ENCODE measurements at regions not wholly inside any gene's neighbourhood (a gene's known extent, or its start where the extent isn't known, plus 50 kb on each side); places are given as distances from the start of the nearest gene placed in this dataset.
A peak's percentile ranks its signal among the peaks of the same experiment; 100 is the strongest.

DNA sequence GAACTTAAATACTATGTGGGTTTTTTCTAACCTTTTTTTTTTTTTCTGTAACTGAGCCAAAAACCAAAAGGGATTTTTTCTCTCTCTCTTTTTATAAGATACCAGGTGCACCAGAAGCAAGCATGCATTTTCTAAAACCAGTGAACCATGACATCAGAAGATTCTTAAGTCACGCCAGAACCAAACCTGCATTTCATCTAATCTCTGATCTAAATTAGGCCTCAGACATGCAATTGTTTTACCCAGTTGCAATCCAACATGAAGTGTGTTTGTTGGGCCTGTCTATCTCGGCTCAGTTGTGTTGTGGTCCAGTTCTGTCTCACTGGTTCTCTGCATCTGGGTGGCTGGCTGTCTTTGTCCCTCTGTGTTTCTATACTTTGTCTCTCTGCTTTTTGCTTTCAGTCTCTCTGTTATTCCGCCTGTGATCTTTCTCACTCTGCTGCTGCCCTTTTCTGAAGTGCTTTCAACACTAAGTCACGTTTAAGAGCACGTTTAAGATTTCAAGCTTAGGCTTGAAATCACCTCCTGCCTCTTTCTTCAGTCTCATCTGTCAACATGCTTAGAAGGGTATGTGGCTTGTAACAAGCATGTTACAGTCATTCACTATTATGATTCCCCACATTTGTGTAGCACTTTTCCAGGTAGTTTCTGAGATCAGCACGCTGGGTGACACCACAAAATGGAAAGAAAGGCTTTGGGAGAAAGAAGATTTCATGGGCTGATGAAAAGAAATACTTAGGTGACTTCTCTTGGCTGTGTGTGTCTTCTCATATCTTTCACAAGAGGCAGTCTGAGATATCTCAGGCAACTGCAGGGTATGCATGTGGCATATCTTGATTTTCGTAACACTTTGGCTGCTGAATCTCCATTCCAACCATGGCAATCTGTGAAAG is 488.9 kb downstream of the SHISA9 start:
- H3K9ac ChIP-seq (ENCODE audit: low read length): peak overlapping the region; percentile 86
- H3K4me1 ChIP-seq (ENCODE audit: insufficient read depth, low read length, severe bottlenecking): peaks cover 75% of the 10 kb centered on the region
- H3K4me2 ChIP-seq (ENCODE audit: low read length): peak overlapping the region; percentile 69

DNA sequence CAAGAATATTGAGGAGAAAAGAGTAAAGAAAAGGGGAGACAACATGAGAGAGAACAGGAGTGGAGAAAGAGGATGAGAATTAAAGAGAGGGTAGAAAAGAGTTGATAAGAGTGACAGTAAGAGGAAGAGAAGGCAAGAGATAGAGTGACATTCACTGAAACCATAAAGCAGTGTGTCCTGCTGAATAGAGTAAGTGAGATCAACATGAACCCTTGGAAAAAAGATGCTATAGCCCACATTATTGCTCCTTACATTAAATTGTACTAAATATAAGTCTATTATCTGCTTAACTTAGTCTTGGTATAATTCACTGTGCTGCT is 489.5 kb downstream of the SHISA9 start:
- Histone ChIP-seq H3K4me1 (ENCODE audit: insufficient read depth, low read length, severe bottlenecking) (peaks cover 81% of the 10 kb centered on the region), H3F3A (ENCODE audit: insufficient read depth, low read length) (peaks cover 18% of the 10 kb centered on the region), H4K20me1 (ENCODE audit: insufficient read depth, low read length) (no peaks in the 10 kb centered on the region), H2AFZ (ENCODE audit: low read length) (no peak overlapping the region), H3K4me2 (ENCODE audit: low read length) (peak overlapping the region; percentile 64), H3K9ac (ENCODE audit: low read length) (peak overlapping the region; percentile 86), H3K27ac (ENCODE audit: low read depth, low read length, poor library complexity, severe bottlenecking) (peak overlapping the region; percentile 100), H3K79me2 (ENCODE audit: insufficient read depth, low read length) (no peaks in the 10 kb centered on the region), H3K9me3 (ENCODE audit: low read length) (peaks cover 15% of the 10 kb centered on the region), H3K4me3 (ENCODE audit: low read depth, low read length, poor library complexity, severe bottlenecking) (peak overlapping the region; percentile 38), H3K27me3 (ENCODE audit: insufficient read depth, low read length) (no peaks in the 10 kb centered on the region), H3K9me2 (ENCODE audit: low read depth, low read length) (no peaks in the 10 kb centered on the region), H3K36me3 (ENCODE audit: insufficient read depth, low read length) (no peaks in the 10 kb centered on the region; the same call in 1 of the 2 replicates)
- TF ChIP-seq, protein P1, sequence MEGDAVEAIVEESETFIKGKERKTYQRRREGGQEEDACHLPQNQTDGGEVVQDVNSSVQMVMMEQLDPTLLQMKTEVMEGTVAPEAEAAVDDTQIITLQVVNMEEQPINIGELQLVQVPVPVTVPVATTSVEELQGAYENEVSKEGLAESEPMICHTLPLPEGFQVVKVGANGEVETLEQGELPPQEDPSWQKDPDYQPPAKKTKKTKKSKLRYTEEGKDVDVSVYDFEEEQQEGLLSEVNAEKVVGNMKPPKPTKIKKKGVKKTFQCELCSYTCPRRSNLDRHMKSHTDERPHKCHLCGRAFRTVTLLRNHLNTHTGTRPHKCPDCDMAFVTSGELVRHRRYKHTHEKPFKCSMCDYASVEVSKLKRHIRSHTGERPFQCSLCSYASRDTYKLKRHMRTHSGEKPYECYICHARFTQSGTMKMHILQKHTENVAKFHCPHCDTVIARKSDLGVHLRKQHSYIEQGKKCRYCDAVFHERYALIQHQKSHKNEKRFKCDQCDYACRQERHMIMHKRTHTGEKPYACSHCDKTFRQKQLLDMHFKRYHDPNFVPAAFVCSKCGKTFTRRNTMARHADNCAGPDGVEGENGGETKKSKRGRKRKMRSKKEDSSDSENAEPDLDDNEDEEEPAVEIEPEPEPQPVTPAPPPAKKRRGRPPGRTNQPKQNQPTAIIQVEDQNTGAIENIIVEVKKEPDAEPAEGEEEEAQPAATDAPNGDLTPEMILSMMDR (IDR thresholded peaks at IDR 0.05; ENCODE audit: low read length): no peak
- no peak for TF ChIP-seq EZH2 (IDR thresholded peaks at IDR 0.05; ENCODE audit: borderline replicate concordance, low read length)

More for the DNA sequence above, 488.9 kb downstream of the SHISA9 start:
- peak overlapping the region; percentile 38 for H3K4me3 ChIP-seq (ENCODE audit: low read depth, low read length, poor library complexity, severe bottlenecking)
- peaks cover 18% of the 10 kb centered on the region for H3F3A ChIP-seq (ENCODE audit: insufficient read depth, low read length)
- peaks cover 19% of the 10 kb centered on the region for H3K9me3 ChIP-seq (ENCODE audit: low read length)
- H3K9me2 ChIP-seq (ENCODE audit: low read depth, low read length): no peaks in the 10 kb centered on the region
- H4K20me1 ChIP-seq (ENCODE audit: insufficient read depth, low read length): no peaks in the 10 kb centered on the region
- TF ChIP-seq, protein P1 (IDR thresholded peaks at IDR 0.05; ENCODE audit: low read length): no peak
- no peak for TF ChIP-seq EZH2 (IDR thresholded peaks at IDR 0.05; ENCODE audit: borderline replicate concordance, low read length)
- H3K79me2 ChIP-seq (ENCODE audit: insufficient read depth, low read length): no peaks in the 10 kb centered on the region
- H3K27ac ChIP-seq (ENCODE audit: low read depth, low read length, poor library complexity, severe bottlenecking): peak overlapping the region; percentile 100
- H2AFZ ChIP-seq (ENCODE audit: low read length): no peak overlapping the region
- no peaks in the 10 kb centered on the region for H3K27me3 ChIP-seq (ENCODE audit: insufficient read depth, low read length)
- no peaks in the 10 kb centered on the region; the same call in 1 of the 2 replicates for H3K36me3 ChIP-seq (ENCODE audit: insufficient read depth, low read length)

DNA sequence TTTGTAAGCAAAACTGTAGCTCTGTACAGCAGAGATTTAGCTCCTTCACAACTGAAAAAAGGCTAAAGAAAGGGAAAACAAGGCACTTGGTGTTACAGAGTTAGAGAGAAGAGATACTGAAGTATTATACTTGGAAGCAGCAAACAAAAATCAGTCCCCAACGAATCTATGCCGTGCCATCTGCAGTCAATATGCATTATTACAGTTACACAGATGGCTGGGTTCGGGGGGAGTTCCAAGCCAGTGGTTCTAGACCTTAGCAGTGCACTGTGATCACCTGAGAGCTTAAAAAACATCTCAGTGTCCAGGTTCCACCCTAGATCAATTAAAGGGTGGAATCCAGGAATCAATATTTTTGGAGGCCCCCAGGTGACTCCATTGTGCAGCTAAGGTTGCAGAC is 489.9 kb downstream of the SHISA9 start:
- H3K4me1 ChIP-seq (ENCODE audit: insufficient read depth, low read length, severe bottlenecking): peaks cover 85% of the 10 kb centered on the region
- no peak overlapping the region for H2AFZ ChIP-seq (ENCODE audit: low read length)
- H3K4me3 ChIP-seq (ENCODE audit: low read depth, low read length, poor library complexity, severe bottlenecking): peak overlapping the region; percentile 38
- peak overlapping the region; percentile 64 for H3K4me2 ChIP-seq (ENCODE audit: low read length)
- TF ChIP-seq, protein P1 (IDR thresholded peaks at IDR 0.05; ENCODE audit: low read length): peak; percentile 59; the same call in 1 of the 2 replicates
- TF ChIP-seq EZH2 (IDR thresholded peaks at IDR 0.05; ENCODE audit: borderline replicate concordance, low read length): no peak
- H3K36me3 ChIP-seq (ENCODE audit: insufficient read depth, low read length): no peaks in the 10 kb centered on the region; the same call in 1 of the 2 replicates
- no peaks in the 10 kb centered on the region for H3K9me2 ChIP-seq (ENCODE audit: low read depth, low read length)
- H3F3A ChIP-seq (ENCODE audit: insufficient read depth, low read length): peaks cover 18% of the 10 kb centered on the region
- no peaks in the 10 kb centered on the region for H4K20me1 ChIP-seq (ENCODE audit: insufficient read depth, low read length)
- no peaks in the 10 kb centered on the region for H3K27me3 ChIP-seq (ENCODE audit: insufficient read depth, low read length)
- peak overlapping the region; percentile 100 for H3K27ac ChIP-seq (ENCODE audit: low read depth, low read length, poor library complexity, severe bottlenecking)
- H3K9ac ChIP-seq (ENCODE audit: low read length): peak overlapping the region; percentile 86
- H3K79me2 ChIP-seq (ENCODE audit: insufficient read depth, low read length): no peaks in the 10 kb centered on the region
- peaks cover 11% of the 10 kb centered on the region for H3K9me3 ChIP-seq (ENCODE audit: low read length)
